ENCODE measurements at regions not wholly inside any gene's neighbourhood (a gene's known extent, or its start where the extent isn't known, plus 50 kb on each side); places are given as distances from the start of the nearest gene placed in this dataset.

DNA sequence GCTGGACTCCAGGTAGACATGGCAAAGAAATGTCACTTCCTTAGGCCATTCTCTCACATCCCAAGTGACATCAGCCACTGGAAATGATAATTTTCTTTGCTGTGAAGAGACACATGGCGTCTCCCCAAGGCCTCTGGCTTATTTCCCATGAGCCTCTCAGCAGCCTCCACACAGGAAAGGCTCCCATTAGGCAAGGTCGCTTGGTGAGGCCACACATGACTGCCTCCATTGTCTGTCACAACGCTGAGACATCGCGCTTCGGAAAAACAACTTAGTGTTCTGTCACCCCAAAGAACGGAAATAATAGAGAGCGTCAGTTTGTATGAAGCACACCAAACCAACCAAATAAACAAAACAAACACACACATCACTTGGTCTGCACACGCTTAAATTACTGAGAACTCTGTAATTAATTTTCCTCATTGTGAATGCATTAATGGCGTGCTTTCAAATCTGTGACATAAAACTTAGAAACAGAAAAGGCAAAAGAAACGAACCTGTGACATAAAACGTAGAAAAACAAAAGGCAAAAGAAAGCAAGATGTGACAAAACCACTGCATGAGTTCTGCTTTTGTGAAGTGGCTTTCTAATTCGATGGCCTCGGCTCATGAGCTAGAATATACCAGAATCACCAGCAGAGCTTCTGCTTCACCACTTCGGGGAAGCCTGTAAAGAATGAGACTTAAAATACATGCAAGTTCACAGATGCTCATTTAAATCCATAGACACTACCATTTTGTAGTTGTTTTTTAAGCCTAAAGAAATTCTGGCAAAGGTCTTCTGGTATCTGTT, 404.2 kb upstream of the SGCG start:
- no peak overlapping the region for H3K4ac ChIP-seq (replicated peaks; ENCODE audit: insufficient read length, low read depth, low read length)
- H2AK5ac ChIP-seq (ENCODE audit: low read depth, low read length): no peak overlapping the region
- no peak overlapping the region for H2BK120ac ChIP-seq (replicated peaks; ENCODE audit: low read depth, low read length)
- no peak overlapping the region for H4K5ac ChIP-seq (ENCODE audit: insufficient read length, low read depth, low read length)
- H3K23me2 ChIP-seq (ENCODE audit: low read depth, low read length): no peaks in the 10 kb centered on the region
- H3K27me3 ChIP-seq (replicated peaks in 1 of 4; ENCODE audit: control insufficient read depth in 3 of 4, extremely low read depth in 1 of 4, insufficient read depth in 3 of 4, low read length in 3 of 4): no peaks in the 10 kb centered on the region
- H4K20me1 ChIP-seq (replicated peaks in 1 of 2; ENCODE audit: control insufficient read depth in 1 of 2, insufficient read depth in 2 of 2, low read length in 2 of 2): no peaks in the 10 kb centered on the region
- H3K4me2 ChIP-seq (ENCODE audit: insufficient read depth in 1 of 2, low read depth in 2 of 2, low read length in 2 of 2): no peak overlapping the region
- H2AFZ ChIP-seq (ENCODE audit: low read length): no peak overlapping the region
- no peaks in the 10 kb centered on the region for H3K79me1 ChIP-seq (ENCODE audit: low read depth, low read length)
- H3K27ac ChIP-seq (ENCODE audit: low read depth, low read length): no peak overlapping the region
- no peak overlapping the region for H4K8ac ChIP-seq (ENCODE audit: extremely low read depth, insufficient read depth, low read length)
- no peak overlapping the region for H2BK15ac ChIP-seq (ENCODE audit: low read length)
- no peak overlapping the region for H3K4me3 ChIP-seq (ENCODE audit: extremely low read depth in 1 of 4, insufficient read depth in 2 of 4, low read depth in 3 of 4, low read length in 4 of 4)
- H2BK20ac ChIP-seq (ENCODE audit: low read length): no peak overlapping the region
- no peaks in the 10 kb centered on the region for H3K36me3 ChIP-seq (ENCODE audit: control insufficient read depth in 2 of 4, insufficient read depth in 4 of 4, low read length in 3 of 4)
- no peaks in the 10 kb centered on the region for H3K9me3 ChIP-seq (ENCODE audit: insufficient read depth in 2 of 2, low read depth in 1 of 2, low read length in 1 of 2)
- H3K14ac ChIP-seq (ENCODE audit: insufficient read length): no peak overlapping the region
- no peak overlapping the region for H3K18ac ChIP-seq (ENCODE audit: extremely low read depth, low read length)
- H2BK5ac ChIP-seq (ENCODE audit: low read depth, low read length): no peak overlapping the region
- no peak overlapping the region for H3K56ac ChIP-seq (replicated peaks; ENCODE audit: insufficient read length, low read depth, low read length)
- DNase-seq (ENCODE audit: low read depth in 1 of 2, low spot score in 2 of 2) (no peak), FAIRE-seq (no peak)
- no peak overlapping the region for H4K91ac ChIP-seq (replicated peaks; ENCODE audit: insufficient read length, low read length)
- no peak overlapping the region for H3K23ac ChIP-seq (ENCODE audit: insufficient read length)
- H3K4me1 ChIP-seq (replicated peaks in 1 of 4; ENCODE audit: control insufficient read depth in 3 of 4, insufficient read depth in 4 of 4, low read length in 3 of 4): no peaks in the 10 kb centered on the region
- ChIA-PET POLR2A (ENCODE audit: partially characterized antibody) (no interaction called here), CTCF (ENCODE audit: partially characterized antibody) (interaction anchor here (1.7 kb wide), 1 partner anchor 12 kb away, joined by 3 read pairs; no protein-coding TSS in a partner anchor)
- H2BK12ac ChIP-seq (ENCODE audit: low read depth, low read length): no peak overlapping the region
- 90% methylated on average over 15 of the region's 15 CpGs; no CpG with 5 or more reads in 1 of the 2 experiments for WGBS, 2 experiments (ENCODE audit: extremely low coverage in 1 of 2, insufficient coverage in 1 of 2, insufficient read length in 1 of 2, insufficient replicate concordance in 2 of 2, low coverage in 1 of 2, low lambda C conversion rate in 2 of 2, missing lambda C conversion rate in 1 of 2)
- no peak overlapping the region for H3K9ac ChIP-seq (replicated peaks in 1 of 4; ENCODE audit: extremely low read depth in 1 of 4, low read depth in 3 of 4, low read length in 3 of 4)
- no peaks in the 10 kb centered on the region for H3K79me2 ChIP-seq (ENCODE audit: control insufficient read depth in 1 of 2, insufficient read depth in 2 of 2, low read length in 2 of 2)
- TF ChIP-seq JUN (IDR thresholded peaks at IDR 0.05; ENCODE audit: low read depth, low read length): no peak
- TF ChIP-seq SP2 (IDR thresholded peaks at IDR 0.05; ENCODE audit: low read length): no peak
- TF ChIP-seq CBX5 (IDR thresholded peaks at IDR 0.05; ENCODE audit: low read depth, low read length): no peak
- TF ChIP-seq, protein P1, sequence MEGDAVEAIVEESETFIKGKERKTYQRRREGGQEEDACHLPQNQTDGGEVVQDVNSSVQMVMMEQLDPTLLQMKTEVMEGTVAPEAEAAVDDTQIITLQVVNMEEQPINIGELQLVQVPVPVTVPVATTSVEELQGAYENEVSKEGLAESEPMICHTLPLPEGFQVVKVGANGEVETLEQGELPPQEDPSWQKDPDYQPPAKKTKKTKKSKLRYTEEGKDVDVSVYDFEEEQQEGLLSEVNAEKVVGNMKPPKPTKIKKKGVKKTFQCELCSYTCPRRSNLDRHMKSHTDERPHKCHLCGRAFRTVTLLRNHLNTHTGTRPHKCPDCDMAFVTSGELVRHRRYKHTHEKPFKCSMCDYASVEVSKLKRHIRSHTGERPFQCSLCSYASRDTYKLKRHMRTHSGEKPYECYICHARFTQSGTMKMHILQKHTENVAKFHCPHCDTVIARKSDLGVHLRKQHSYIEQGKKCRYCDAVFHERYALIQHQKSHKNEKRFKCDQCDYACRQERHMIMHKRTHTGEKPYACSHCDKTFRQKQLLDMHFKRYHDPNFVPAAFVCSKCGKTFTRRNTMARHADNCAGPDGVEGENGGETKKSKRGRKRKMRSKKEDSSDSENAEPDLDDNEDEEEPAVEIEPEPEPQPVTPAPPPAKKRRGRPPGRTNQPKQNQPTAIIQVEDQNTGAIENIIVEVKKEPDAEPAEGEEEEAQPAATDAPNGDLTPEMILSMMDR (IDR thresholded peaks at IDR 0.05; ENCODE audit: control extremely low read depth in 1 of 3, insufficient read depth in 1 of 3, low read depth in 1 of 3, low read length in 3 of 3): no peak
- TF ChIP-seq SP4 (IDR thresholded peaks at IDR 0.05; ENCODE audit: low read length): no peak
- no peak for TF ChIP-seq SAP30 (IDR thresholded peaks at IDR 0.05; ENCODE audit: insufficient read depth, insufficient replicate concordance, low read length)
- TF ChIP-seq PHF8 (conservative IDR thresholded peaks at IDR 0.05; ENCODE audit: low read depth, low read length): no peak
- TF ChIP-seq, protein P2, sequence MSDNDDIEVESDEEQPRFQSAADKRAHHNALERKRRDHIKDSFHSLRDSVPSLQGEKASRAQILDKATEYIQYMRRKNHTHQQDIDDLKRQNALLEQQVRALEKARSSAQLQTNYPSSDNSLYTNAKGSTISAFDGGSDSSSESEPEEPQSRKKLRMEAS (IDR thresholded peaks at IDR 0.05): no peak
- no peak for TF ChIP-seq KDM1A (IDR thresholded peaks at IDR 0.05; ENCODE audit: borderline replicate concordance, low read length)
- no peak for TF ChIP-seq RBBP5 (IDR thresholded peaks at IDR 0.05; ENCODE audit: borderline replicate concordance, low read depth, low read length)
- TF ChIP-seq POLR2AphosphoS5 (IDR thresholded peaks at IDR 0.05; ENCODE audit: low read depth, low read length): no peak
